ENCODE measurements at regions not wholly inside any gene's neighbourhood (a gene's known extent, or its start where the extent isn't known, plus 50 kb on each side); places are given as distances from the start of the nearest gene placed in this dataset.

DNA sequence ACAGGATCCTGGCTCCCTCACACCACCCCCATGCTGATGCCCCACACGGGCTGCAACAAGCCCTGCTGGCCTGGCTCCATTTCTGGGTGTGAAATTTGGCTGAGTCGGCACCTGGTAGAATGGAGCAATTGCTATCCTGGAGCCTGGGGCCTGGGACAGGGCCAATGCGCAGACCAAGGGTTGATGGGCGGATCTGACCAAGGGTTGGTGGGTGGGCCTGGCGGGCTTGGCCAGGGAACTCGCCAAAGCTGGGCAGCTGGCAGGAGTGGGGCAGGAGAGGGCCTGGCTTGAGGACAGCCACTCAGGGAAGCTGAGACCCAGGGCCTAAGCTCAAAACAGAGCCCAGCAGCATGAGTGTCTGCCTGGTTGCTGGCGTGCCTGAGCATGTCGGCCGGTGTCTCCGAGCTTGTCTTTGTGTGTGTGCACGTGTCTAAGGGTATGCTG is 70.9 kb upstream of the POU3F1 start (continued):
- TF ChIP-seq, protein P1, sequence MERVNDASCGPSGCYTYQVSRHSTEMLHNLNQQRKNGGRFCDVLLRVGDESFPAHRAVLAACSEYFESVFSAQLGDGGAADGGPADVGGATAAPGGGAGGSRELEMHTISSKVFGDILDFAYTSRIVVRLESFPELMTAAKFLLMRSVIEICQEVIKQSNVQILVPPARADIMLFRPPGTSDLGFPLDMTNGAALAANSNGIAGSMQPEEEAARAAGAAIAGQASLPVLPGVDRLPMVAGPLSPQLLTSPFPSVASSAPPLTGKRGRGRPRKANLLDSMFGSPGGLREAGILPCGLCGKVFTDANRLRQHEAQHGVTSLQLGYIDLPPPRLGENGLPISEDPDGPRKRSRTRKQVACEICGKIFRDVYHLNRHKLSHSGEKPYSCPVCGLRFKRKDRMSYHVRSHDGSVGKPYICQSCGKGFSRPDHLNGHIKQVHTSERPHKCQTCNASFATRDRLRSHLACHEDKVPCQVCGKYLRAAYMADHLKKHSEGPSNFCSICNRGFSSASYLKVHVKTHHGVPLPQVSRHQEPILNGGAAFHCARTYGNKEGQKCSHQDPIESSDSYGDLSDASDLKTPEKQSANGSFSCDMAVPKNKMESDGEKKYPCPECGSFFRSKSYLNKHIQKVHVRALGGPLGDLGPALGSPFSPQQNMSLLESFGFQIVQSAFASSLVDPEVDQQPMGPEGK (CRISPR knock-in tag; IDR thresholded peaks at IDR 0.05; ENCODE audit: borderline replicate concordance), result no peak
- no peak for TF ChIP-seq NCOR1 (IDR thresholded peaks at IDR 0.05)
- no peak for TF ChIP-seq PTTG1 (tag; IDR thresholded peaks at IDR 0.05; ENCODE audit: low read depth)
- TF ChIP-seq CBX5 (IDR thresholded peaks at IDR 0.05; ENCODE audit: borderline replicate concordance, low read depth), result no peak
- no peak for TF ChIP-seq ZBED1 (IDR thresholded peaks at IDR 0.05)
- TF ChIP-seq, protein P2, sequence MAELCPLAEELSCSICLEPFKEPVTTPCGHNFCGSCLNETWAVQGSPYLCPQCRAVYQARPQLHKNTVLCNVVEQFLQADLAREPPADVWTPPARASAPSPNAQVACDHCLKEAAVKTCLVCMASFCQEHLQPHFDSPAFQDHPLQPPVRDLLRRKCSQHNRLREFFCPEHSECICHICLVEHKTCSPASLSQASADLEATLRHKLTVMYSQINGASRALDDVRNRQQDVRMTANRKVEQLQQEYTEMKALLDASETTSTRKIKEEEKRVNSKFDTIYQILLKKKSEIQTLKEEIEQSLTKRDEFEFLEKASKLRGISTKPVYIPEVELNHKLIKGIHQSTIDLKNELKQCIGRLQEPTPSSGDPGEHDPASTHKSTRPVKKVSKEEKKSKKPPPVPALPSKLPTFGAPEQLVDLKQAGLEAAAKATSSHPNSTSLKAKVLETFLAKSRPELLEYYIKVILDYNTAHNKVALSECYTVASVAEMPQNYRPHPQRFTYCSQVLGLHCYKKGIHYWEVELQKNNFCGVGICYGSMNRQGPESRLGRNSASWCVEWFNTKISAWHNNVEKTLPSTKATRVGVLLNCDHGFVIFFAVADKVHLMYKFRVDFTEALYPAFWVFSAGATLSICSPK (IDR thresholded peaks at IDR 0.05; ENCODE audit: borderline replicate concordance), result no peak
- no peak for TF ChIP-seq ZNF184 (CRISPR knock-in tag; IDR thresholded peaks at IDR 0.05)
- no peak for TF ChIP-seq CTBP1 (IDR thresholded peaks at IDR 0.05; ENCODE audit: borderline replicate concordance)
- TF ChIP-seq THRAP3 (IDR thresholded peaks at IDR 0.05; ENCODE audit: borderline replicate concordance), result no peak

All from K562 (cell line).